Heart right ventricle (tissue), 16 donors: ENCODE measurements at regions not wholly inside any gene's neighbourhood (a gene's known extent, or its start where the extent isn't known, plus 50 kb on each side); places are given as distances from the start of the nearest gene placed in this dataset.

Experiments
- ATAC-seq, 8 donors: fragments of 200-7000 bp; cut with Tn5 transposase; one replicate each; pipeline ENCODE4 v1.9.1; 2020; ENCODE audit warnings: mild to moderate bottlenecking in 8 of 8, moderate library complexity in 8 of 8, moderate number of reproducible peaks in 1 of 8
- DNase-seq, 2 donors: peaks; one replicate each; pipeline ENCODE4 v3.0.0-alpha.2; 2020
- H3K27ac ChIP-seq, 10 donors: fragments of 200-600 bp; sonication (generic) in 2 of 10; one replicate each; pipeline versions ENCODE4 v1.5.0 to v1.8.0; 2020 to 2022; ENCODE audit warnings: mild to moderate bottlenecking in 3 of 10
- H3K27me3 ChIP-seq, 7 donors: fragments of 200-600 bp; one replicate each; pipeline ENCODE4 v1.8.0; 2021 to 2022; ENCODE audit warnings: mild to moderate bottlenecking in 2 of 7
- H3K36me3 ChIP-seq, 9 donors: fragments of 200-600 bp; sonication (generic) in 1 of 9; one replicate each; pipeline versions ENCODE4 v1.5.0 to v1.8.0; 2020 to 2022; ENCODE audit warnings: mild to moderate bottlenecking in 2 of 9
- H3K4me1 ChIP-seq, 9 donors: fragments of 200-600 bp; sonication (generic) in 1 of 9; one replicate each; pipeline versions ENCODE4 v1.5.0 to v1.8.0; 2020 to 2022; ENCODE audit warnings: mild to moderate bottlenecking in 4 of 9
- H3K4me3 ChIP-seq, 10 donors: fragments of 200-600 bp; sonication (generic) in 2 of 10; one replicate each; pipeline versions ENCODE4 v1.5.0 to v1.8.0; 2020 to 2022; ENCODE audit warnings: mild to moderate bottlenecking in 7 of 10, moderate library complexity in 2 of 10
- H3K9me3 ChIP-seq, 11 donors: fragments of 200-600 bp in 10 of 11; sonication (generic) in 2 of 11; one replicate each; pipeline versions ENCODE4 v1.5.0 to v1.8.0; 2013 to 2022; ENCODE audit warnings: mild to moderate bottlenecking in 2 of 11, control low read depth in 1 of 11, moderate library complexity in 1 of 11
- CTCF ChIP-seq, 9 donors: fragments of 200-600 bp; sonication (generic) in 2 of 9; IDR thresholded peaks; one replicate each; pipeline versions ENCODE4 v1.5.0 to v1.8.0; 2021 to 2022; ENCODE audit warnings: antibody characterized with exemption in 9 of 9, mild to moderate bottlenecking in 5 of 9, moderate library complexity in 1 of 9
- WGBS, 2 donors: extraction: QIAGEN DNeasy Blood & Tissue Kit; methylation state at CpG; one replicate each; pipeline ENCODE4 v1.1.7; 2013; ENCODE audit warnings: inconsistent platforms in 1 of 2; 5-methylcytosine and 5-hydroxymethylcytosine counted together
- intact Hi-C, 10 donors: fragments of 100-400 bp; cut with DNase I; formaldehyde crosslinking; loops; one replicate each; pipeline versions ENCODE4 v1.11.1 to v1.14.2; 2022
- donor health status: Arrhythmogenic right ventricular cardiomyopathy.
- donor health status: ischemic (EF 13 %, LVEDD 7.1; RV severe dilation, severe dysfunction).
- donor health status: healthy with polysubstance abuse.
- donor health status: DM: no; HTN: yes; CAD: no.
- donor health status: DM: no; HTN: no; CAD: no.
- donor health status: ischemic (EF 25% LVEDD 6.9; RV normal size, moderate dysfunction).
- donor health status: ischemic (EF 25% LVEDD 5.7; RV mildly dilated, moderate dysfunction).
- donor health status: healthy.
- donor health status: DM: yes; HTN: yes; CAD: no.
- donor health status: Ischemic cardiomyopathy.
- donor health status: ischemic (EF 35%, LVEDD 5.7; RV mildly dilated, moderate dysfunction).
- donor health status: nonischemic (EF 11% LVEDD 7.7; RV severe dilation, severe dysfunction).
- donor health status: DM: yes; HTN: yes; CAD: no.
- donor health status: PGD.
- donor health status: ischemic (EF 29% LVEDD 5.4; RV normal size, mild dysfunction).
- donor health status: nonischemic (EF 23%, LVEDD 6.1; RV moderate dilation, normal function).

GRCh38 chr1:199821029-199821779 lies 206.3 kb upstream of the NR5A2 start:
- intact Hi-C loops, result no loop called here
- Histone ChIP-seq H3K4me1 (no peaks in the 10 kb centered on the region), H3K27me3 (peaks cover 0 to 5% (median 0%) of the 10 kb centered on the region in 7 donors), H3K4me3 (no peak overlapping the region), H3K36me3 (no peaks in the 10 kb centered on the region), H3K27ac (no peak overlapping the region), H3K9me3 (peaks cover 0 to 9% (median 0%) of the 10 kb centered on the region in 11 donors)
- 62 to 66% methylated on average over 4 of the region's 4 CpGs for WGBS, 2 donors
- no peak for DNase-seq
- ATAC-seq, result no peak
- TF ChIP-seq CTCF (IDR thresholded peaks at IDR 0.05), result no peak

GRCh38 chr1:199832451-199832850 lies 195.1 kb upstream of the NR5A2 start:
- ATAC-seq (no peak), DNase-seq (no peak)
- WGBS, 2 donors, result 54 to 60% methylated on average over 2 of the region's 2 CpGs
- H3K9me3 ChIP-seq, result peaks cover 0 to 18% (median 0%) of the 10 kb centered on the region in 11 donors
- H3K27ac ChIP-seq, result no peak overlapping the region
- H3K4me3 ChIP-seq, result no peak overlapping the region
- peaks cover 0 to 6% (median 0%) of the 10 kb centered on the region in 7 donors for H3K27me3 ChIP-seq
- TF ChIP-seq CTCF (IDR thresholded peaks at IDR 0.05), result no peak
- intact Hi-C loops, result no loop called here
- no peaks in the 10 kb centered on the region for H3K36me3 ChIP-seq
- H3K4me1 ChIP-seq, result no peaks in the 10 kb centered on the region

GRCh38 chr1:199834711-199835110 lies 192.8 kb upstream of the NR5A2 start:
- Histone ChIP-seq H3K27me3 (peaks cover 0 to 6% (median 0%) of the 10 kb centered on the region in 7 donors), H3K4me1 (no peaks in the 10 kb centered on the region), H3K9me3 (peaks cover 0 to 23% (median 0%) of the 10 kb centered on the region in 11 donors), H3K4me3 (no peak overlapping the region), H3K27ac (no peak overlapping the region), H3K36me3 (no peaks in the 10 kb centered on the region)
- intact Hi-C loops, result no loop called here
- WGBS, 2 donors, result 78 to 80% methylated on average over 1 of the region's 1 CpG
- no peak for DNase-seq
- ATAC-seq, result no peak
- TF ChIP-seq CTCF (IDR thresholded peaks at IDR 0.05), result no peak

GRCh38 chr1:199836430-199836829 lies 191.1 kb upstream of the NR5A2 start:
- 74 to 81% methylated on average over 2 of the region's 2 CpGs for WGBS, 2 donors
- no peak for TF ChIP-seq CTCF (IDR thresholded peaks at IDR 0.05)
- Histone ChIP-seq H3K27me3 (peaks cover 0 to 6% (median 0%) of the 10 kb centered on the region in 7 donors), H3K4me3 (no peak overlapping the region), H3K27ac (no peak overlapping the region), H3K4me1 (no peaks in the 10 kb centered on the region), H3K36me3 (no peaks in the 10 kb centered on the region), H3K9me3 (peaks cover 0 to 23% (median 0%) of the 10 kb centered on the region in 11 donors)
- intact Hi-C loops, result no loop called here
- ATAC-seq (no peak), DNase-seq (no peak)
